GM23338 (cell line): ENCODE measurements at regions not wholly inside any gene's neighbourhood (a gene's known extent, or its start where the extent isn't known, plus 50 kb on each side); places are given as distances from the start of the nearest gene placed in this dataset.

ENCODE experiments used
- ATAC-seq: fragments of 200-7000 bp; cut with Tn5 transposase; 3 replicates; pipeline ENCODE4 v1.9.1; 2020
- DNase-seq: peaks from one replicate; pipeline ENCODE4 v3.0.0-alpha.2; 2015; ENCODE audit warnings: low spot score
- H2AFZ ChIP-seq: fragments of 200-600 bp; sonication (generic); 2 replicates; pipeline ENCODE4 v1.8.0; 2016; ENCODE audit warnings: antibody characterized with exemption, mild to moderate bottlenecking, moderate library complexity
- H3F3A ChIP-seq: fragments of 200-600 bp; sonication (generic); replicated peaks from 2 replicates; pipeline ENCODE4 v1.8.0; 2017; ENCODE audit warnings: antibody characterized with exemption, mixed run types, low read depth
- H3K27ac ChIP-seq: fragments of 200-600 bp; sonication (generic); 2 replicates; pipeline ENCODE4 v1.6.1; 2016; ENCODE audit warnings: low read depth
- H3K27me3 ChIP-seq: fragments of 200-600 bp; sonication (generic); 2 replicates; pipeline ENCODE4 v1.8.0; 2016; ENCODE audit warnings: mild to moderate bottlenecking, mixed run types, moderate library complexity; ENCODE audit not compliant: insufficient read depth
- H3K36me3 ChIP-seq: fragments of 200-600 bp; sonication (generic); 2 replicates; pipeline ENCODE4 v1.8.0; 2016; ENCODE audit warnings: mild to moderate bottlenecking; ENCODE audit not compliant: insufficient read depth
- H3K4me1 ChIP-seq: fragments of 200-600 bp; sonication (generic); 2 replicates; pipeline ENCODE4 v1.8.0; 2016; ENCODE audit warnings: mild to moderate bottlenecking, moderate library complexity; ENCODE audit not compliant: insufficient read depth
- H3K4me2 ChIP-seq: fragments of 200-600 bp; sonication (generic); 2 replicates; pipeline ENCODE4 v1.7.1; 2017; ENCODE audit warnings: mixed run types
- H3K4me3 ChIP-seq: fragments of 200-600 bp; sonication (generic); 2 replicates; pipeline ENCODE4 v1.6.1; 2016; ENCODE audit warnings: mixed run types
- H3K79me2 ChIP-seq: fragments of 200-600 bp; sonication (generic); replicated peaks from 2 replicates; pipeline ENCODE4 v1.8.0; 2017; ENCODE audit warnings: mild to moderate bottlenecking; ENCODE audit not compliant: insufficient read depth
- H3K9me2 ChIP-seq: fragments of 200-600 bp; sonication (generic); 2 replicates; pipeline ENCODE4 v1.8.0; 2017; ENCODE audit not compliant: insufficient read depth
- H4K20me1 ChIP-seq: fragments of 200-600 bp; sonication (generic); replicated peaks from 2 replicates; pipeline ENCODE4 v1.8.0; 2017; ENCODE audit warnings: mild to moderate bottlenecking; ENCODE audit not compliant: insufficient read depth
- H3K27ac Mint-ChIP-seq: 2 replicates; pipeline ENCODE4 v1.8.0; 2020; ENCODE audit warnings: inconsistent platforms, mild to moderate bottlenecking, moderate library complexity, mixed read lengths
- H3K27me3 Mint-ChIP-seq: 3 replicates; pipeline ENCODE4 v1.8.0; 2022; ENCODE audit warnings: low read depth, mild to moderate bottlenecking, moderate library complexity, mixed read lengths, inconsistent platforms; ENCODE audit not compliant: insufficient read depth, poor library complexity
- H3K36me3 Mint-ChIP-seq: 3 replicates; pipeline ENCODE4 v1.8.0; 2021; ENCODE audit warnings: low read depth, mild to moderate bottlenecking, inconsistent platforms, moderate library complexity, mixed read lengths
- H3K4me1 Mint-ChIP-seq: 3 replicates; pipeline ENCODE4 v1.8.0; 2020; ENCODE audit warnings: mild to moderate bottlenecking, inconsistent platforms, mixed read lengths
- H3K4me3 Mint-ChIP-seq: 3 replicates; pipeline ENCODE4 v1.8.0; 2021; ENCODE audit warnings: moderate library complexity, mild to moderate bottlenecking, inconsistent platforms, mixed read lengths
- H3K9me3 Mint-ChIP-seq: 3 replicates; pipeline ENCODE4 v1.8.0; 2020; ENCODE audit warnings: moderate library complexity, mild to moderate bottlenecking, inconsistent platforms, mixed read lengths
- CREB1 ChIP-seq: fragments of 250-450 bp; sonication (Bioruptor Pico); IDR thresholded peaks from 2 replicates; pipeline ENCODE4 v1.5.0; 2020; ENCODE audit warnings: low read depth, mild to moderate bottlenecking, moderate library complexity
- EZH2 ChIP-seq: fragments of 200-600 bp; sonication (generic); IDR thresholded peaks from one replicate; pipeline ENCODE4 v1.8.0; 2017; ENCODE audit warnings: antibody characterized with exemption, mild to moderate bottlenecking, low read depth; ENCODE audit not compliant: unreplicated experiment
- EZH2phosphoT487 ChIP-seq: fragments of 200-600 bp; sonication (generic); IDR thresholded peaks from one replicate; pipeline ENCODE4 v1.8.1; 2018; ENCODE audit warnings: antibody characterized with exemption; ENCODE audit not compliant: unreplicated experiment
- JUNB ChIP-seq: IDR thresholded peaks from one replicate; pipeline ENCODE4 v1.6.1; 2016; ENCODE audit warnings: antibody characterized with exemption; ENCODE audit not compliant: unreplicated experiment
- NANOG ChIP-seq: IDR thresholded peaks from 2 replicates; pipeline ENCODE4 v1.6.1; 2016; ENCODE audit warnings: antibody characterized with exemption, borderline replicate concordance
- POLR2AphosphoS5 ChIP-seq: IDR thresholded peaks from 2 replicates; pipeline ENCODE4 v1.6.1; 2016; ENCODE audit warnings: antibody characterized with exemption, low read depth
- STAT1 ChIP-seq: IDR thresholded peaks from one replicate; pipeline ENCODE4 v1.6.1; 2016; ENCODE audit warnings: antibody characterized with exemption; ENCODE audit not compliant: unreplicated experiment
- ZNF114 ChIP-seq: fragments of 250-450 bp; sonication (Bioruptor Pico); IDR thresholded peaks from 2 replicates; pipeline ENCODE4 v1.5.0; 2020; ENCODE audit warnings: mild to moderate bottlenecking, moderate library complexity
- ZNF331 ChIP-seq: fragments of 250-450 bp; sonication (Bioruptor Pico); IDR thresholded peaks from 2 replicates; pipeline ENCODE4 v1.5.0; 2020; ENCODE audit warnings: low read depth, mild to moderate bottlenecking, moderate library complexity
- TF ChIP-seq, protein P1 (sequence below): fragments of 250-450 bp; sonication (Bioruptor Pico); IDR thresholded peaks from 2 replicates; pipeline ENCODE4 v1.5.0; 2020; ENCODE audit warnings: mild to moderate bottlenecking, moderate library complexity
- TF ChIP-seq, protein P2 (sequence below), 2 experiments: fragments of 200-600 bp in 1 of 2; sonication (generic) in 1 of 2; conservative IDR thresholded peaks; 2 replicates each; pipeline versions ENCODE4 v1.5.1 to v1.6.1; 2016 to 2017; ENCODE audit warnings: antibody characterized with exemption in 2 of 2, low read depth in 2 of 2, mild to moderate bottlenecking in 2 of 2, moderate library complexity in 1 of 2
- TF ChIP-seq, protein P3 (sequence below): IDR thresholded peaks from 2 replicates; pipeline ENCODE4 v1.6.1; 2016; ENCODE audit warnings: antibody characterized with exemption
- TF ChIP-seq, protein P4 (sequence below): IDR thresholded peaks from one replicate; pipeline ENCODE4 v1.6.1; 2018; ENCODE audit warnings: antibody characterized with exemption; ENCODE audit not compliant: unreplicated experiment

DNA sequence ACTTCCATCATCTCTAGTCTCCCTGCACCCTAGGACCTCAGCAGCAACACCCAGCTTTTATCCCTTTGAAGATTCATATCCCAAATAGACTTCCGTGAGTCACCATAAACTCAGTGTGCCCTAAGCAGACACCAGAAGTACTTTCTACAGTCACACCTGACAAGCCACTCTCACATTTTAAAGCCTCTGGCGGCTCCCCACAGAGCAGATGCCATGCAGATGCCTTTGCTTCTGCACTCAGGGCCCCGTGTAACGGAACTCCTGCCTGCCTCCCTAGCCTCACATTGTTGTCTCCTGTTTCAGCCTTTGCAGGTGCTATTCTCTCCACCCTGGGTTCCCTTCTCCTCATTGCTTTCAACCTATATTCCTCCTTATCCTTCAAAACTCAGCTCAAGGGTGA lies 155.5 kb upstream of the SLC24A5 start:
- Histone ChIP-seq H3K79me2 (no peaks in the 10 kb centered on the region), H2AFZ (no peak overlapping the region), H3K4me2 (no peak overlapping the region), H3K27ac (no peak overlapping the region), H3K9me2 (0 out of 2 replicates have a peak, but pooled peaks cover 8% of the 10 kb centered on the region), H4K20me1 (no peaks in the 10 kb centered on the region), H3K27me3 (no peaks in the 10 kb centered on the region), H3K4me3 (no peak overlapping the region), H3K36me3 (no peaks in the 10 kb centered on the region; the same call in 1 of the 2 replicates), H3F3A (no peaks in the 10 kb centered on the region), H3K4me1 (peaks cover 9% of the 10 kb centered on the region; the same call in 1 of the 2 replicates)
- no peak overlapping the region for H3K27ac Mint-ChIP-seq
- TF ChIP-seq EZH2phosphoT487 (no peak), JUNB (no peak), POLR2AphosphoS5 (no peak), CREB1 (CRISPR knock-in tag) (no peak), ZNF331 (no peak), NANOG (no peak), ZNF114 (no peak), EZH2 (no peak), STAT1 (no peak)
- TF ChIP-seq, protein P1, sequence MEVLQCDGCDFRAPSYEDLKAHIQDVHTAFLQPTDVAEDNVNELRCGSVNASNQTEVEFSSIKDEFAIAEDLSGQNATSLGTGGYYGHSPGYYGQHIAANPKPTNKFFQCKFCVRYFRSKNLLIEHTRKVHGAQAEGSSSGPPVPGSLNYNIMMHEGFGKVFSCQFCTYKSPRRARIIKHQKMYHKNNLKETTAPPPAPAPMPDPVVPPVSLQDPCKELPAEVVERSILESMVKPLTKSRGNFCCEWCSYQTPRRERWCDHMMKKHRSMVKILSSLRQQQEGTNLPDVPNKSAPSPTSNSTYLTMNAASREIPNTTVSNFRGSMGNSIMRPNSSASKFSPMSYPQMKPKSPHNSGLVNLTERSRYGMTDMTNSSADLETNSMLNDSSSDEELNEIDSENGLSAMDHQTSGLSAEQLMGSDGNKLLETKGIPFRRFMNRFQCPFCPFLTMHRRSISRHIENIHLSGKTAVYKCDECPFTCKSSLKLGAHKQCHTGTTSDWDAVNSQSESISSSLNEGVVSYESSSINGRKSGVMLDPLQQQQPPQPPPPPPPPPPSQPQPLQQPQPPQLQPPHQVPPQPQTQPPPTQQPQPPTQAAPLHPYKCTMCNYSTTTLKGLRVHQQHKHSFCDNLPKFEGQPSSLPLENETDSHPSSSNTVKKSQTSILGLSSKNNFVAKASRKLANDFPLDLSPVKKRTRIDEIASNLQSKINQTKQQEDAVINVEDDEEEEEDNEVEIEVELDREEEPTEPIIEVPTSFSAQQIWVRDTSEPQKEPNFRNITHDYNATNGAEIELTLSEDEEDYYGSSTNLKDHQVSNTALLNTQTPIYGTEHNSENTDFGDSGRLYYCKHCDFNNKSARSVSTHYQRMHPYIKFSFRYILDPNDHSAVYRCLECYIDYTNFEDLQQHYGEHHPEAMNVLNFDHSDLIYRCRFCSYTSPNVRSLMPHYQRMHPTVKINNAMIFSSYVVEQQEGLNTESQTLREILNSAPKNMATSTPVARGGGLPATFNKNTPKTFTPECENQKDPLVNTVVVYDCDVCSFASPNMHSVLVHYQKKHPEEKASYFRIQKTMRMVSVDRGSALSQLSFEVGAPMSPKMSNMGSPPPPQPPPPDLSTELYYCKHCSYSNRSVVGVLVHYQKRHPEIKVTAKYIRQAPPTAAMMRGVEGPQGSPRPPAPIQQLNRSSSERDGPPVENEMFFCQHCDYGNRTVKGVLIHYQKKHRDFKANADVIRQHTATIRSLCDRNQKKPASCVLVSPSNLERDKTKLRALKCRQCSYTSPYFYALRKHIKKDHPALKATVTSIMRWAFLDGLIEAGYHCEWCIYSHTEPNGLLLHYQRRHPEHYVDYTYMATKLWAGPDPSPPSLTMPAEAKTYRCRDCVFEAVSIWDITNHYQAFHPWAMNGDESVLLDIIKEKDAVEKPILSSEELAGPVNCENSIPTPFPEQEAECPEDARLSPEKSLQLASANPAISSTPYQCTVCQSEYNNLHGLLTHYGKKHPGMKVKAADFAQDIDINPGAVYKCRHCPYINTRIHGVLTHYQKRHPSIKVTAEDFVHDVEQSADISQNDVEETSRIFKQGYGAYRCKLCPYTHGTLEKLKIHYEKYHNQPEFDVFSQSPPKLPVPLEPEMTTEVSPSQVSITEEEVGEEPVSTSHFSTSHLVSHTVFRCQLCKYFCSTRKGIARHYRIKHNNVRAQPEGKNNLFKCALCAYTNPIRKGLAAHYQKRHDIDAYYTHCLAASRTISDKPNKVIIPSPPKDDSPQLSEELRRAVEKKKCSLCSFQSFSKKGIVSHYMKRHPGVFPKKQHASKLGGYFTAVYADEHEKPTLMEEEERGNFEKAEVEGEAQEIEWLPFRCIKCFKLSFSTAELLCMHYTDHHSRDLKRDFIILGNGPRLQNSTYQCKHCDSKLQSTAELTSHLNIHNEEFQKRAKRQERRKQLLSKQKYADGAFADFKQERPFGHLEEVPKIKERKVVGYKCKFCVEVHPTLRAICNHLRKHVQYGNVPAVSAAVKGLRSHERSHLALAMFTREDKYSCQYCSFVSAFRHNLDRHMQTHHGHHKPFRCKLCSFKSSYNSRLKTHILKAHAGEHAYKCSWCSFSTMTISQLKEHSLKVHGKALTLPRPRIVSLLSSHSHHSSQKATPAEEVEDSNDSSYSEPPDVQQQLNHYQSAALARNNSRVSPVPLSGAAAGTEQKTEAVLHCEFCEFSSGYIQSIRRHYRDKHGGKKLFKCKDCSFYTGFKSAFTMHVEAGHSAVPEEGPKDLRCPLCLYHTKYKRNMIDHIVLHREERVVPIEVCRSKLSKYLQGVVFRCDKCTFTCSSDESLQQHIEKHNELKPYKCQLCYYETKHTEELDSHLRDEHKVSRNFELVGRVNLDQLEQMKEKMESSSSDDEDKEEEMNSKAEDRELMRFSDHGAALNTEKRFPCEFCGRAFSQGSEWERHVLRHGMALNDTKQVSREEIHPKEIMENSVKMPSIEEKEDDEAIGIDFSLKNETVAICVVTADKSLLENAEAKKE (CRISPR knock-in tag) = no peak
- TF ChIP-seq, protein P2, sequence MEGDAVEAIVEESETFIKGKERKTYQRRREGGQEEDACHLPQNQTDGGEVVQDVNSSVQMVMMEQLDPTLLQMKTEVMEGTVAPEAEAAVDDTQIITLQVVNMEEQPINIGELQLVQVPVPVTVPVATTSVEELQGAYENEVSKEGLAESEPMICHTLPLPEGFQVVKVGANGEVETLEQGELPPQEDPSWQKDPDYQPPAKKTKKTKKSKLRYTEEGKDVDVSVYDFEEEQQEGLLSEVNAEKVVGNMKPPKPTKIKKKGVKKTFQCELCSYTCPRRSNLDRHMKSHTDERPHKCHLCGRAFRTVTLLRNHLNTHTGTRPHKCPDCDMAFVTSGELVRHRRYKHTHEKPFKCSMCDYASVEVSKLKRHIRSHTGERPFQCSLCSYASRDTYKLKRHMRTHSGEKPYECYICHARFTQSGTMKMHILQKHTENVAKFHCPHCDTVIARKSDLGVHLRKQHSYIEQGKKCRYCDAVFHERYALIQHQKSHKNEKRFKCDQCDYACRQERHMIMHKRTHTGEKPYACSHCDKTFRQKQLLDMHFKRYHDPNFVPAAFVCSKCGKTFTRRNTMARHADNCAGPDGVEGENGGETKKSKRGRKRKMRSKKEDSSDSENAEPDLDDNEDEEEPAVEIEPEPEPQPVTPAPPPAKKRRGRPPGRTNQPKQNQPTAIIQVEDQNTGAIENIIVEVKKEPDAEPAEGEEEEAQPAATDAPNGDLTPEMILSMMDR (conservative IDR thresholded peaks at IDR 0.05; ENCODE audit: low read depth in 2 of 2) = no peak
- TF ChIP-seq, protein P3, sequence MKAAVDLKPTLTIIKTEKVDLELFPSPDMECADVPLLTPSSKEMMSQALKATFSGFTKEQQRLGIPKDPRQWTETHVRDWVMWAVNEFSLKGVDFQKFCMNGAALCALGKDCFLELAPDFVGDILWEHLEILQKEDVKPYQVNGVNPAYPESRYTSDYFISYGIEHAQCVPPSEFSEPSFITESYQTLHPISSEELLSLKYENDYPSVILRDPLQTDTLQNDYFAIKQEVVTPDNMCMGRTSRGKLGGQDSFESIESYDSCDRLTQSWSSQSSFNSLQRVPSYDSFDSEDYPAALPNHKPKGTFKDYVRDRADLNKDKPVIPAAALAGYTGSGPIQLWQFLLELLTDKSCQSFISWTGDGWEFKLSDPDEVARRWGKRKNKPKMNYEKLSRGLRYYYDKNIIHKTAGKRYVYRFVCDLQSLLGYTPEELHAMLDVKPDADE = no peak
- TF ChIP-seq, protein P4, sequence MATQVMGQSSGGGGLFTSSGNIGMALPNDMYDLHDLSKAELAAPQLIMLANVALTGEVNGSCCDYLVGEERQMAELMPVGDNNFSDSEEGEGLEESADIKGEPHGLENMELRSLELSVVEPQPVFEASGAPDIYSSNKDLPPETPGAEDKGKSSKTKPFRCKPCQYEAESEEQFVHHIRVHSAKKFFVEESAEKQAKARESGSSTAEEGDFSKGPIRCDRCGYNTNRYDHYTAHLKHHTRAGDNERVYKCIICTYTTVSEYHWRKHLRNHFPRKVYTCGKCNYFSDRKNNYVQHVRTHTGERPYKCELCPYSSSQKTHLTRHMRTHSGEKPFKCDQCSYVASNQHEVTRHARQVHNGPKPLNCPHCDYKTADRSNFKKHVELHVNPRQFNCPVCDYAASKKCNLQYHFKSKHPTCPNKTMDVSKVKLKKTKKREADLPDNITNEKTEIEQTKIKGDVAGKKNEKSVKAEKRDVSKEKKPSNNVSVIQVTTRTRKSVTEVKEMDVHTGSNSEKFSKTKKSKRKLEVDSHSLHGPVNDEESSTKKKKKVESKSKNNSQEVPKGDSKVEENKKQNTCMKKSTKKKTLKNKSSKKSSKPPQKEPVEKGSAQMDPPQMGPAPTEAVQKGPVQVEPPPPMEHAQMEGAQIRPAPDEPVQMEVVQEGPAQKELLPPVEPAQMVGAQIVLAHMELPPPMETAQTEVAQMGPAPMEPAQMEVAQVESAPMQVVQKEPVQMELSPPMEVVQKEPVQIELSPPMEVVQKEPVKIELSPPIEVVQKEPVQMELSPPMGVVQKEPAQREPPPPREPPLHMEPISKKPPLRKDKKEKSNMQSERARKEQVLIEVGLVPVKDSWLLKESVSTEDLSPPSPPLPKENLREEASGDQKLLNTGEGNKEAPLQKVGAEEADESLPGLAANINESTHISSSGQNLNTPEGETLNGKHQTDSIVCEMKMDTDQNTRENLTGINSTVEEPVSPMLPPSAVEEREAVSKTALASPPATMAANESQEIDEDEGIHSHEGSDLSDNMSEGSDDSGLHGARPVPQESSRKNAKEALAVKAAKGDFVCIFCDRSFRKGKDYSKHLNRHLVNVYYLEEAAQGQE = no peak
- H3K36me3 Mint-ChIP-seq = no peaks in the 10 kb centered on the region
- no peak overlapping the region; the same call in 2 of the 3 replicates for H3K4me3 Mint-ChIP-seq
- H3K4me1 Mint-ChIP-seq = peaks cover 24% of the 10 kb centered on the region
- no peaks in the 10 kb centered on the region for H3K27me3 Mint-ChIP-seq
- ATAC-seq (peak; percentile 49; the same call in 2 of the 3 replicates), DNase-seq (peak; percentile 9)
- no peaks in the 10 kb centered on the region for H3K9me3 Mint-ChIP-seq
